GM19468 (cell line): ENCODE measurements at regions not wholly inside any gene's neighbourhood (a gene's known extent, or its start where the extent isn't known, plus 50 kb on each side); places are given as distances from the start of the nearest gene placed in this dataset.
"Not testable (repeated sequence)": the region's sequence is repeated elsewhere in the genome, so short reads cannot be mapped to it uniquely, and the experiment has no call there.

Experiments used
- ATAC-seq: cut with Tn5 transposase; IDR thresholded peaks from one replicate; pipeline ENCODE4 v1.9.1; 2021; ENCODE audit warnings: mild to moderate bottlenecking, moderate library complexity, moderate number of reproducible peaks; ENCODE audit not compliant: unreplicated experiment; ENCODE audit errors: extremely low read depth

DNA sequence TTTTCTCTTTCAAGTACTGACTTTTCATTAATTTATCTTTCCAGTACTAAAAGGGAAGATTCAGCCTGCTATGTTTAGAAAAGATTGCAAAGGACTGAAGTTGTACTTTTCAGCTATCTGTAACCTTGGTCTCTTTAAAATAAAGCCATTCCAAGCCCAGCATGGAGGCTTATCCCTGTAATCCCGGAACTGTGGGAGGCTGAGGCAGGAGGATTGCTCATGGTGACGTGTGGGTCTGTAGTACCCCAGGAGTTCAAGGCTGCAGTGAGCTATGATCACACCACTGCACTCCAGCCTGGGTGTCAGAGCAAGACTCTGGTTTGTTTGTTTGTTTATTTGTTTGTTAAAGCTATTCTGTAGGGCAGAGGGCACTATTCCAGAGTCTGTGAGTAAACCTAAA lies 50.6 kb upstream of the TMEM170B start:
- no peak for ATAC-seq

DNA sequence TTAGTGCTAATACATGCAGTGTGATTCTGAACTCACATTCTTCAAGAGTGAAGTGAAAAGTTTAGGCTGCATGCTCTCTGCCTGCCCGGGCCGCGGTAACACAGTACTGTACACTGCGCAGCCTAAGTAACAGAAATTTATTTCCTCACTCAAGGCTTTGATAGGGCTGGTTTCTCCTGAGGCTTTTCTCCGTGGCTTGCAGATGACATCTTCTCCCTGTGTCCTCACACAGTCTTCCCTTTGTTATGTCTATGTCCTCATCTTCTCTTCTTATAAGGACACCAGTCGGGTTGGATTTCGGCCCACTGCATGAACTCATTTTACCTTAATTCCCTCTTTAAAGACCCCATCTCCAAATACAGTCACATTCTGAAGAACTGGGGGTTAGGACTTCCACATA lies 51.1 kb upstream of the TMEM170B start:
- ATAC-seq, result no peak

DNA sequence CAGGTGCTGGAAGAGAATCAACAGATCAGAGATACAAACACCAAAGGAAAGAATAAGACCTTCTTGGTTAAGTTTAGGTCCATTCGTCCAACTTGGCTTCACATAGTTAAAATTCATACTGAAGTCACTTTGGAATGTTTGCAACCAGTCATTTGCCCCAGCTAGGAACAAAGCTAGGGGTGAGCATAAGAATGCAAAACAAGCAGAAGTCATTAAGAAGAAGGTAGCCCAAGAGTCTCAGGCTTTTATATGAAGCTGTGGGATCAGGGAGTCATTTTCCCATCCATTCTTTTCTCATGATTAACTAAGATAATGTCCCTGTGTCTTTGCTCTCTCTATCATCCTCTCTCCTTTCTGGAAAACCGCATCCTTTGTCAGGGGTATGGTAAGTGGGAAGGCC lies 51.5 kb upstream of the TMEM170B start:
- no peak for ATAC-seq

DNA sequence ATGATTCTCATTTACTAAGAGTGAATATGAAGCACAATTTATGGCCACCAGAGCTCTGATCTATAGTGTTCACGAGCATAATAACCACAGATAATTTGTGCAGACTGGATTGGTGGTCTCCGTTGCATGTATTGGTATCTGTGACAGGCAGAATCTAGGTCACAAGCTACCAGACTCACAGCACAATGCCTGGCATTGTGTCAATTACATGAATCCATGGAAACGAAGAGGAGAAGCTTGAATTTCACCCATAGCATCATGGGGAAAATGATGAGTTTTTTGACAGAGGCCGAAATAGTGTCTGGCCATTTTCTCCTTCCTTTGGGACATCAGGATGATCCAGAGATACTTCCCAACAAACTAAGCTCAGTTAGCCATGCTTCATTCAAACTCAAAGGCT lies 52.3 kb upstream of the TMEM170B start:
- ATAC-seq, result no peak

DNA sequence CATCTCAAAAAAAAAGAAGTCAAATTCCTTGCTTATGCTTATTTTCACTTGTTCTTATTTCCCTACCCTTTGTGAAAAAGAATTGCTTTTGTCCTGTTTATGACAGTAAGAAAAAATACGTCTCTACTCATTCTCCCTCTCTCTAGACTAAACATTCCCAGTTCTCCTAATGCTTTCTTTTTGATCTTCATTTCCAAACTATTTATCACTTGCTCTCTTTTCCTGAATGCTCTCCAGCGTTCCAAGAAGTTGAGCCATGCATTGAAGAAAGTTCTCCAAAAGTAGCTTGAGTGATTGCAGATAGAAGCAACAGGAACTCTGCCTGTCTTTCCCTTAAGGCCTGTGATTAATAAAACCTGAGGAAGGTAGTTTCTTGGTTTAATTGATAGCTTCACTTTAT lies 53.1 kb upstream of the TMEM170B start:
- no peak for ATAC-seq

DNA sequence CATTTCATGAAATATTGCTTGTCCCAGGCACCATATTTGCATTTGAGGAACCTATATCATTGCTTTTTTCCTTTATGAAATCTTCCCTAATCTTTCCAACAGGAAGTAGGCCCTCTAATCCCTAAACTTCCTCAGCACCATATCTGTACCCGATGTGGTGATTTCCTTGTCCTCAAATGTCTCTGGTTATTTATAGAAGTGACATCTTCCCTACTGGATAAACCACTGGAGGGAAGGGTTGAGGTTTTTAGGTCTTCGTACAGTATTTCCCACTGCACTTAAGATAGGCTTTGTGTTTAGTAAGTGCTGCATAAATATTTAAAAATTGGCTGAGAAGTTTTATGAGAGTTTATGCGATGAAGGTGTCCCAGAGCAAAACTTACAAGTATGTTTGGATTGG lies 54.9 kb upstream of the TMEM170B start:
- no peak for ATAC-seq

DNA sequence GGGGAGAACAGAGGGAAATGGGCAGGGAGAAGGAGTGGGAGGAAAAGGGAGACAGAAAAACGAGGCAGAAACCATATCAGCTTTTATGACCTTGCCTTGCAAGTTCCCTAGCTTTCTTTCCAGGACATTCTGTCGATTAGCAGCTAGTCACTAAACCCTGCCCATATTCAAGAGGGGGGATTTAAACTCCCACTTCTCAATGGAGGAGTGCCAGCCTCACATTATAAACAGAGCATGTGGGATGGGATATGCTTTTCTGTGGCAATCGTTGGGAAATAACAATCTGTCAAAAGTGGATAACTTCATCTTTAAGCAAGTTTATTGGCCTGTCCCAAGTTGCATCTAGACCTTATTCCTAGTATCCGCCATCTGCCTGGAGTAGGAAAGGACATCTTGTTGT lies 57.0 kb upstream of the TMEM170B start:
- ATAC-seq, result no peak

DNA sequence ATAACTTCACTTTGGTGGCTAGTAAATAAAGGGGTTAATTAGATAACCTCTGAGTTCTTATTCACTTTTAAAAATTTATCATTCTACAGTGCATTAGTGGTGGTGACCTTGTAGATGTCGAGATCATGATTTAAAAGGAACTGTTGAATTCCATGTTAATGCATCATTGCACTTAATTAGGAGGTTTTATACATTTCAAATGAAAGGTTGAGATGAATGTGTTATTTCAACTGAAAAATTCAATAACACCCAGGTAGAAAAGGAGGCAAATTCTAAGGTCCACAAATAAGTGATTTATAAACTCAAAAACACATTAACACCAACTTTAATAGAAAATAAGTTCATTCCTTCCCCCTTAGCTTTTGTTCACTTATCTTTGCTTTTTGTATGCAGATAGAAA lies 58.3 kb upstream of the TMEM170B start:
- no peak for ATAC-seq

DNA sequence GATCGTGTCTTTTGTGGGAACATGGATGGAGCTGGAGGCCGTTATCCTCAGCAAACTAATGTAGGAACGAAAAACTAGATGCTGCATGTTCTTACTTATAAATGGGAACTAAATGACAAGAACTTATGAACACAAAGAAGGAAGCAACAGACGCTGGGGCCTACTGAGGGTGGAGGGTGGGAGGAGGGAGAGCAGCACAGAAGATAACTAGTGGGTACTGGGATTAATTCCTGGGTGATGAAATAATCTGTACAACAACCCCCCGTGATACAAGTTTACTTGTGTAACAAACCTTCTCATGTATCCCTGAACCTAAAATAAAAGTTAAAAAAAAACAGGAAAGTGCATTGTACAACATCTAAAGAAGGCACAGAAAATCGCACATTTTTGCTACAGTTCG lies 59.0 kb upstream of the TMEM170B start:
- no peak for ATAC-seq

DNA sequence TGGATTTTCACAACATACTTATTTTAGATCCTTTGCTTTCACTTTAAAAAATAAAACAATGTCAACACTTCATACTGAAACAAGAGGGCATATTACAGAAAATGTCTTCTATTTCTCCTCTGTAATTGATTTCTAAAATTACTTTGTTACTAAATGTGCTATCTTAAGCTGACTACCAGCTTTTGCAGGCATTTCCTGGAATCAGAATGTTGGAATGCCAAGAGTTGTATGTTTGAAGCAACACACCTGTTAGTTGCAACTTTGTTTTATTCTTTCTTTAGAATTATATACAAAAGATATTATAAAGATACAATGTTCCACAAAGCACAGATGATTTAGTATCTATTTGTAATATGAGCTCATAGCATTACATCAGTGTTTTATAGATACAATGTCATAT lies 62.5 kb upstream of the TMEM170B start:
- no peak for ATAC-seq

DNA sequence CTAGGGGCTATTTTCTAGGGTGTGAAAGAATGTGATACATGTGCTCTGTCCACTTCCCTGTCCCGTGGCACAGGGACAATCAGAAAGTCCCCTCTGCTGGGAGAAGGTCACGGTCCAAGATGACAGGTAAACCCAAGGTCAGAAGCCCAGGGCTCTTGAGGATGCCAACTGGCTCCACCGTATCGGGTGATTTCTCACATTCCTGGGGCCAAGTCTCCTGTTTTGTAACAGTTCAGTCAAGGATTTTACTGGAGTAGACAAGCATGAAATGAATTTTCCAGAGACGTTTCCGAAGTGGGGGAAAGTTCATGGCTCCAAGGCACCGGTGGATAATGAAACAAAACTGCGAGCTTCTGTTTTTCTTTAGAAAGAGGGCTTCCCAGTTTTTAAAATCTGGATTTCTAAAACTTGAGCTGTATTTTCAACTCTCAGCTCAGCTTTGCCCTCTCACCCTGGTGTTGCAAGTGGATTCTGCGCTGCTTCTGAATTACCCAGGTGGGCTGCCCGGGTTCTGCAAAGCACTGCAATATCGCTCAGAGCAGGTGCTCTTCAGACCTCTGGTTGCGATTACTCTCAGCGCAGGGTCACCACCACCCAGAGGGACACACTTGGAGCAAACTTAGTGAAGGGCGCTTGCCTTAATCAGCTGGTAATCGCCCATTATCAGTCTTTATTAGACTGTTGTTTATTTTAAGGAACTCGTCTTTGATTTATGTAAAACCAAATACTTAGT lies 64.4 kb upstream of the TMEM170B start:
- no peak for ATAC-seq

DNA sequence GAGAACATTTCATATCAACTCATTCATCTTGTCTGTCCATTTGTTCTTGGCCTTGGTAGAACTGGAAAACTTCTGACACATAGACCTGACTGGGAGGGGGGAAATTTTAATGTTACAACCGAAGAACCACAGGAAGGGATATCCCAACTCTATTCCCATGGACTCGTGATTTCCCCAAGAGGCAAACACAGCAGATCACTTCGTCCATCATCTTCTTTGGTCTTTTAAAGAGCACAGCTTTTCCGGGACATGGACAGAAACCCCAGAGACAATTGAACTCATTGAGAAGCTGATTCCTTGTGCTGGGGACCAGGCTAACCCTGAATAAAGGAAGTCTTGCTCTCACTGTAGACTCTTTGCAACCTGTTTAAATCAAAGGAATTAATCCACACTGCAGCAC lies 66.3 kb upstream of the TMEM170B start:
- ATAC-seq, result no peak

DNA sequence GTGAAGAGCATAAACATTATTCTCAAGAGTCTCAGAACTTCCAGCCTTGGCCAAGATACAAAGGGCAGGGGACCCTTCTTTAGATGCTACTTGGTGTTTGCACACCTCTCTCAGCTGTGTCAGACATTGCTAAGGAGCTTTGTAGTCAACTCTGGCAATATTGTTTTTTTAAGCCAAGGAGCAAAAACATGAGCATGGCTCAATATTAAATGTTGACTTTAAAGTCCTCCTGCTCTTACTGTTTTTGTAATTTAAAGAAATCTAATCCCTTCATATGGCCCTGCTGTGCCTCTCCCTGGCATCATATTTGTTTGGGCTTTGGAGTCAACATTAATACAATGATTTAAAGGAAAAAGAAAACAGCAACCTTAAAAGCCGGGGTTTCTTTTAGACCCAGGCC lies 67.9 kb upstream of the TMEM170B start:
- no peak for ATAC-seq

DNA sequence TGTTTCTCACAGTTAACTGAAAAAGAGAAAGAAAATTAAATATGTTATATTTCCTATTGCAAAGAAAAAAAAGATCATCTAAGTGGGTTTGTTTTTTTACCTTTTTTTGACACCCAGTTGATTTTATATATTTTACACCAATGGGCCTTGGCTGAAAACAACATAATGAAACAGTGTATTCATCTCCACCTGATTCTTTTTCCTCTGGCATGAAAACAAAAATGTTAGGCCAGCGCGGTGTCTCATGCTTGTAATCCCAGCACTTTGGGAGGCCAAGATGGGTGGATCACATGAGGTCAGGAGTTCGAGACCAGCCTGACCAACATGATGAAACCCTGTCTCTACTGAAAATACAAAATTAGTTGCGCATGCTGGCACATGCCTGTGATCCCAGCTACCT lies 69.3 kb upstream of the TMEM170B start:
- ATAC-seq, result not testable (repeated sequence)

DNA sequence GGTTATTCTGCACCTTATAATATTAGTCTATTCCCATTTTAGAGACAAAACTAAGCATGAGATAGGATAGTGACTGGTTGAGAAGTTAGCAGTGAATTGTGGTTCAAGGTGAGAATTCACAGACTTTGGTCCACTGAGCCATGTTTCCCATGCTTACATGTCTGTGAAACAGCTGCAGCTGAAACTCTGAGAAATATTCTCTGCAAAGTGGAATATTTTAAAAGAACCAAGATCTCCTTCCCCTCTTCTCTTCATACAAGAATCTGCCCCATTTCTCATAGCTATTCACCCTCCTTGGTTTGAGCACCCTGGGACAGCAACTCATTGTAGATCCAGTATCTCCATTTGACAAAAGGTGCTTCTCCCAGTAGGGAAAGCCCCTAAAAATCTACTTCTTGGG lies 70.2 kb upstream of the TMEM170B start:
- ATAC-seq, result no peak

DNA sequence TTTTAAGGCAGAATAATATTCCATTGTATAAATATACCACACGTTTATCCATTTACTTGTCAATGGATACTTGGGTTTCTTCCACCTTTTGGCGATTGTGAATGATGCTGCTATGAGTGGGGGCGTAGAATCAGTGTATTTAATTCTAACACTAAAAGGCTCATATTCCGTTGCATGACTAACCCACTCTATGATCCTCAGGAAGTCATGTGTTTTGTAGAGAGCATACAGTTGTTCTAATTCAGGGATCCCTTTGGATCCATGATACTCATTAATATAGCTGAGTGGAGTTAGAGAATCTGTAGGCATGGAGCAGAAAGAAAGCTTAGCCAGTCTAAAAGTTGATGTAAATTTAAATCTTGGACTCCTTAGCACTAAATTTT lies 74.2 kb upstream of the TMEM170B start:
- ATAC-seq, result no peak

DNA sequence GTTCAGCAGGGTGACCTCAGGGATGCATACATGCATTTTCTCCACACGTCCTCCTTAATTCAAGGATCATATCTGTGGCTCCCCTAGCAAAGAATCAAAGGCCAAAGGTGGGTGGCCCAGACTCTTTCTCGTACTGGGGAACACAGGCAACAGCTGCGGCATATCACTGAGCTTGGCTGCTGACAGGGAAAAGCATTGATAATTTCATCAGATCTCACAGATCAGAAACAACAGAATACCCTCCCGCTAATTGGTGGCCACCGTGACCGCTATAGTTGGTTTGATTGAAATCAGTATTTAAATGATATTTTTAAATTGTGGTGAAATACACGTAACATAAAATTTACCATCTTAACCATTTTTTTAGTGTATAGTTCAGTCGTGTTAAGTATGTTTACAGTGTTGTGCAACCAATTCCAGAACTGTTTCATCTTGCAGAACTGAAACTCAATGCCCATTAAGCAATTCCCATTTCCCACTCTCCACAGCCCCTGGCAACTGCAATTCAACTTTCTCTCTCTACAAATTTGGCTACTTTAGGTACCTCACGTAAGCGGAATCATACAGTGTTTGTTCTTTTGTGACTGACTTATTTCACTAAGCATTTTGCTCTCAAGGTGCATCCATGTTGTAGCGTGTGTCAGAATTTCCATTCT lies 74.7 kb upstream of the TMEM170B start:
- ATAC-seq, result no peak

DNA sequence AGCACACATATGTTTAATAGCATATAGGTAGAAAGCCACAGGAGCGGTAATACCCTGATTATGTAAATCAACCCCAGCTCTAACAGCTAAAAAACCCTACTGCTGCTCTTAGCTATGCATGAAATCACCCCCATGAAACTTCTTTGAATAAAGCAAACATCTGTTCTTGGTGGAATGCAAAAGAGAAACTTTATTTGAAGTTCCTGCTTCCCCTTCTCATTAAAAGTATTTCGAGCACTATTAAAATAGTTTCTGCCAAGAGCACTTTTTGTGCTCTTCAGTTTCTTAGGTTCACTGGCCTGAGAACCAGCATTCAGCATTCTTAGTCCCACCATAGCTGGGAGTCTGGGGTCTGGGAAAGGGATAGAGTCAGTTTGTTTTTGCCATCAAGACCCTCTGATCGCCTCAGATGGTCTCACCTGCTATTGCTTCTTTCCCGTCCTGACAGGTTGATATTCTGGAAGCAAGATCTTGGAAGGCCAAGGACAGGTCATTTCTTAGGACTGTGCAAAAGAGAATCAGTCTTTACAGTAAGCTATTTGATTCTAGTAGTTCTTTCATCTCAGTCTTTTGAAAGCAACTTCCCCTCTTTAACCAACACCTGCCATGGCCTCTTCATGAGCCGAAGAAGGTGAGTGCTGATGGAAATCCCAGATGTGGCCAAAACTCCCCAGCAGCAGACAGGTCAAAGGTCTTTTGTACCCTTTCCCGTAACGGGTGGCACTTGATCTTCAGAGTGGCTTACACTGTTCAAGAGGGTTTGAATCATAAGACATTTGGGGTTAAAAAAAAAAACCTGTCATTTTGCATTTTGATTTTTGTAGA lies 76.5 kb upstream of the TMEM170B start:
- ATAC-seq, result peak; percentile 44

DNA sequence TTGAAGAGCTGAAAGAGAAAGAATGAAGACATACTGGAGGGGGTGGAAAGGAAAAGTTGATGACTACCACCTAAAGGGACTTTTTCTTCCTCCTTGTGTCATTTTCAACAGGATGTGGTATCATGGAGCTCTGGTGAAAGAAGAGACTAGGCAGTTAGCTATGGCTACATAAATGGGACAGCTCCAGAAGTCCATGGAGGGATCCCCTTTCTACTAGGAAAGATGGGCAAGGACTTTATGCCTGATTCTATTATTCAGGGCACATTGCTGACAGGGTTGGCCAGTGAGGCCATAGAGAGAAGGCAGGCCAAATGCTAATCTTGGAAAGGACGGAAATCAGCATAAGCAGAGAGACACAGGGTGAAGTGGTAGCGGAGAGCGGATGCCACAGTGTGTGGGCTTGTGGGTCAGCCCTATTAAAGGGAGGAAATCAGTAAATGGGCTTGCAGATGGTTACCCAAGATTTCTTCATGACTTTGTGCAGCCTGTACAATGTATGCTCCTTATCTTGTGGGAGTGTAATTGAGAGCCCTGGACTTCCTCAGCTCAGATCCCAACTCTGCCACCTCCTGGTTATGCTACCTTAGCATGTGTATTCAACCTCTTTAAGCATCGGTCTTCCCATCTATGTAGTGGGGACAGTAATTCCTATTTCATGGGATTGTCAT lies 77.4 kb upstream of the TMEM170B start:
- peak; percentile 17 for ATAC-seq

DNA sequence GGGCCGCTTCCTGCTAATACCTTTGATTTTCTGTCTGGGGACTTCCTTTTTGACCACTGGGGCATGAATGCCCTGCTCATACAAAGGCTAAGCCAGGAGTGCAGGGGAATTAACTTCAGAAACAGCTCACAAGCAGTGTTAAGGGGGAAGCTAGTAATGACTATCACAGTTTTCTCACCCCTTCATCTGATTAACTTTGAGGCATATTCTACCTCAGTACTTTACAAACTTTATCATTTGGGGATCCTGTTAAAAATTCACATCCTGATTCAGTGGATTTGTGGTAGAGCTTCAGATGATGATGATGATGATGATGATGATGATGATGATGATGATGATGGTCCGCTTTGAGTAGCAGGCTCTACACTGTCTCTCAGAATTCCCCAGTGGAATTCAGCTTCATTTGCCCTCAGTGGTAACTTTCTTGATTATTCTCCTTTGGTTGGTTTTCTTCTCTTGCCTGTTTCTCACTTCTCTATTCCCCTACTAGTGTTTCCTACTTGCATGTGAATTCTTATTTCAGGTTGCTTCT lies 78.4 kb upstream of the TMEM170B start:
- ATAC-seq, result no peak

DNA sequence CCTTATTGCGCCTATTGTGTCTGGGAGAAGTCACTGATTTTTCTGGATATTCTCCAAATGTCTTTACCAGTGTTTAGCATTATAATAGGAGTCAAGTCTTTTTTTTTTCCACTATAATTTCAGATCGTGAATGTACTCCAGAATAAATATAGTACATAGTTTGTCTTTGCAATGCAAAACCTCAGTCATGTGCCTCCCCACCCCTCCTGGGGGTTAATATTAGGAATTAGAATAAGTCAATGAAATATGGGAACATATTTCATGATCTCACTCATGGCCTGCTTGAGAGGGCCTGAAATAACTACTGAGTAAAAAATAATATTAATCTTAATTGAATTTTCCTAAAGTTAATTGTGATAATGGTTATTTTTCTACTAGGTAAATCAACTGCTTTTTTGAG lies 79.0 kb upstream of the TMEM170B start:
- ATAC-seq, result no peak
